ENCODE measurements at regions not wholly inside any gene's neighbourhood (a gene's known extent, or its start where the extent isn't known, plus 50 kb on each side); places are given as distances from the start of the nearest gene placed in this dataset.

- Mint-ChIP-seq H3K27me3 (ENCODE audit: low read depth) (peaks cover 8% of the 10 kb centered on the region), H3K4me1 (no peaks in the 10 kb centered on the region), H3K27ac (no peak overlapping the region), H3K36me3 (no peaks in the 10 kb centered on the region), H3K9me3 (no peaks in the 10 kb centered on the region), H3K4me3 (no peak overlapping the region)
- no peak for TF ChIP-seq CTCF (IDR thresholded peaks at IDR 0.05; ENCODE audit: unreplicated experiment)
- DNase-seq (ENCODE audit: low spot score in 2 of 2, unreplicated experiment in 2 of 2), result no peak
Measured at GRCh38 chr3:27779176-27779575, 57.1 kb upstream of the EOMES start.

- Mint-ChIP-seq H3K4me3 (no peak overlapping the region), H3K36me3 (no peaks in the 10 kb centered on the region), H3K27ac (no peak overlapping the region), H3K4me1 (peaks cover 5% of the 10 kb centered on the region), H3K27me3 (ENCODE audit: low read depth) (peaks cover 13% of the 10 kb centered on the region), H3K9me3 (no peaks in the 10 kb centered on the region)
- DNase-seq (ENCODE audit: low spot score in 2 of 2, unreplicated experiment in 2 of 2), result no peak
- no peak for TF ChIP-seq CTCF (IDR thresholded peaks at IDR 0.05; ENCODE audit: unreplicated experiment)
Measured at GRCh38 chr3:27789420-27789819, 67.3 kb upstream of the EOMES start.

- no peaks in the 10 kb centered on the region for H3K36me3 Mint-ChIP-seq
- H3K4me1 Mint-ChIP-seq, result peaks cover 5% of the 10 kb centered on the region
- no peak for DNase-seq (ENCODE audit: low spot score in 2 of 2, unreplicated experiment in 2 of 2)
- peaks cover 10% of the 10 kb centered on the region for H3K27me3 Mint-ChIP-seq (ENCODE audit: low read depth)
- H3K9me3 Mint-ChIP-seq, result no peaks in the 10 kb centered on the region
- no peak for TF ChIP-seq CTCF (IDR thresholded peaks at IDR 0.05; ENCODE audit: unreplicated experiment)
- no peak overlapping the region for H3K4me3 Mint-ChIP-seq
- H3K27ac Mint-ChIP-seq, result no peak overlapping the region
Measured at GRCh38 chr3:27791956-27792355, 69.8 kb upstream of the EOMES start.

- H3K27me3 Mint-ChIP-seq (ENCODE audit: low read depth), result peaks cover 10% of the 10 kb centered on the region
- H3K36me3 Mint-ChIP-seq, result no peaks in the 10 kb centered on the region
- no peak for TF ChIP-seq CTCF (IDR thresholded peaks at IDR 0.05; ENCODE audit: unreplicated experiment)
- no peak overlapping the region for H3K4me3 Mint-ChIP-seq
- H3K4me1 Mint-ChIP-seq, result peaks cover 5% of the 10 kb centered on the region
- no peak for DNase-seq (ENCODE audit: low spot score in 2 of 2, unreplicated experiment in 2 of 2)
- no peaks in the 10 kb centered on the region for H3K9me3 Mint-ChIP-seq
- no peak overlapping the region for H3K27ac Mint-ChIP-seq
Measured at GRCh38 chr3:27792869-27793268, 70.7 kb upstream of the EOMES start.

- Mint-ChIP-seq H3K27me3 (ENCODE audit: low read depth) (peaks cover 10% of the 10 kb centered on the region), H3K9me3 (no peaks in the 10 kb centered on the region), H3K4me1 (peaks cover 5% of the 10 kb centered on the region), H3K27ac (no peak overlapping the region), H3K36me3 (no peaks in the 10 kb centered on the region), H3K4me3 (no peak overlapping the region)
- DNase-seq (ENCODE audit: low spot score in 2 of 2, unreplicated experiment in 2 of 2), result no peak
- no peak for TF ChIP-seq CTCF (IDR thresholded peaks at IDR 0.05; ENCODE audit: unreplicated experiment)
Measured at GRCh38 chr3:27794211-27794610, 72.1 kb upstream of the EOMES start.

- no peak overlapping the region for H3K27ac Mint-ChIP-seq
- H3K9me3 Mint-ChIP-seq, result no peaks in the 10 kb centered on the region
- no peak overlapping the region for H3K4me3 Mint-ChIP-seq
- no peak for TF ChIP-seq CTCF (IDR thresholded peaks at IDR 0.05; ENCODE audit: unreplicated experiment)
- H3K36me3 Mint-ChIP-seq, result no peaks in the 10 kb centered on the region
- DNase-seq (ENCODE audit: low spot score in 2 of 2, unreplicated experiment in 2 of 2), result no peak
- peaks cover 5% of the 10 kb centered on the region for H3K4me1 Mint-ChIP-seq
- peaks cover 10% of the 10 kb centered on the region for H3K27me3 Mint-ChIP-seq (ENCODE audit: low read depth)
Measured at GRCh38 chr3:27796365-27796875, 74.3 kb upstream of the EOMES start.

Data from mesothelial cell of epicardium (in vitro differentiated cells).